Esophagus (tissue), 2 donors: ENCODE measurements at regions not wholly inside any gene's neighbourhood (a gene's known extent, or its start where the extent isn't known, plus 50 kb on each side); places are given as distances from the start of the nearest gene placed in this dataset.
"Not testable (repeated sequence)": the region's sequence is repeated elsewhere in the genome, so short reads cannot be mapped to it uniquely, and the experiment has no call there.

Experiments used
- H3K27ac ChIP-seq, 2 donors: one replicate each; pipeline ENCODE4 v1.5.1; 2013; ENCODE audit warnings: low read depth in 2 of 2, mild to moderate bottlenecking in 2 of 2, inconsistent platforms in 1 of 2, low read length in 1 of 2, moderate library complexity in 1 of 2
- H3K27me3 ChIP-seq, 2 donors: one replicate each; pipeline ENCODE4 v1.6.1; 2013; ENCODE audit warnings: low read length in 2 of 2, control low read depth in 1 of 2, mild to moderate bottlenecking in 1 of 2; ENCODE audit not compliant: insufficient read depth in 2 of 2, control insufficient read depth in 1 of 2
- H3K36me3 ChIP-seq, 2 donors: one replicate each; pipeline ENCODE4 v1.6.1; 2013; ENCODE audit warnings: low read length in 1 of 2; ENCODE audit not compliant: control insufficient read depth in 2 of 2, insufficient read depth in 2 of 2
- H3K4me1 ChIP-seq, 2 donors: one replicate each; pipeline ENCODE4 v1.6.1; 2013; ENCODE audit warnings: low read length in 1 of 2; ENCODE audit not compliant: control insufficient read depth in 2 of 2, insufficient read depth in 2 of 2
- H3K4me3 ChIP-seq, 2 donors: one replicate each; pipeline ENCODE4 v1.5.1; 2013; ENCODE audit warnings: low read length in 2 of 2, mild to moderate bottlenecking in 2 of 2, low read depth in 1 of 2, moderate library complexity in 1 of 2
- H3K9me3 ChIP-seq, 2 donors: one replicate each; pipeline ENCODE4 v1.6.1; 2013; ENCODE audit warnings: mild to moderate bottlenecking in 2 of 2, low read depth in 1 of 2, low read length in 1 of 2, moderate library complexity in 1 of 2; ENCODE audit not compliant: control insufficient read depth in 2 of 2, insufficient read depth in 1 of 2
- WGBS, 2 donors: extraction: QIAGEN DNeasy Blood & Tissue Kit; methylation state at CpG; one replicate each; pipeline ENCODE4 v1.1.7; 2013; 5-methylcytosine and 5-hydroxymethylcytosine counted together
- donor health status: healthy with polysubstance abuse.
- donor health status: Bipolar disorder and iron deficiency.

DNA sequence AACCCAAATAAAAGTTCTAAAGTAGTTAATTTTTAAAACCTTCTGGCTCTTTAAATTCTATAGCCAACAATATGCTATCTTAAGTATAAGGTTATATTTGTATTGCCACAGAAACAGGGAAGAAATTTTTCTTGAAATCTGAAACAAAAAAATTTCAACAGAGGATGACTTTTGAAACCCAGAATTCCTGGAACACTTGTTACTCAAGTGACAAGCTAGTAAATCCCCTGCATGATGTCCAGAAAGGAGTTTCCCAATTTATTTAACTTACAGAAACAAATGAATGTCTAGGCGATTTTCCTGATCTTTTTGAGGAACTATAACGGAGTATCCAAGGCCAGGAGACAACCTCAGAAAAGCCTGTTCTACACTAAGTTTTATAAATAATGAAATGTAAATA lies 69.6 kb downstream of the SLC41A2 start:
- Histone ChIP-seq H3K27me3 (no peaks in the 10 kb centered on the region), H3K9me3 (no peaks in the 10 kb centered on the region), H3K27ac (no peak overlapping the region), H3K4me1 (no peaks in the 10 kb centered on the region), H3K4me3 (no peak overlapping the region), H3K36me3 (no peaks in the 10 kb centered on the region)
- 84% methylated on average over 2 of the region's 2 CpGs for WGBS, 2 donors

- Histone ChIP-seq H3K4me1 (no peaks in the 10 kb centered on the region), H3K36me3 (no peaks in the 10 kb centered on the region), H3K9me3 (no peaks in the 10 kb centered on the region), H3K27ac (no peak overlapping the region), H3K27me3 (no peaks in the 10 kb centered on the region), H3K4me3 (no peak overlapping the region)
- 81 to 82% methylated on average over 2 of the region's 2 CpGs for WGBS, 2 donors
Measured at GRCh38 chr12:104887452-104887851, 70.6 kb downstream of the SLC41A2 start.

- H3K36me3 ChIP-seq: no peaks in the 10 kb centered on the region
- no peaks in the 10 kb centered on the region for H3K9me3 ChIP-seq
- 54 to 65% methylated on average over 3 of the region's 3 CpGs for WGBS, 2 donors
- H3K27ac ChIP-seq: no peak overlapping the region
- no peak overlapping the region for H3K4me3 ChIP-seq
- H3K27me3 ChIP-seq: no peaks in the 10 kb centered on the region
- no peaks in the 10 kb centered on the region for H3K4me1 ChIP-seq
Measured at GRCh38 chr12:104886418-104887401, 71.4 kb downstream of the SLC41A2 start.

GRCh38 chr12:104878858-104879257 lies 79.2 kb downstream of the SLC41A2 start:
- WGBS, 2 donors: 87 to 97% methylated on average over 2 of the region's 3 CpGs
- not testable (repeated sequence) for H3K9me3 ChIP-seq, H3K4me1 ChIP-seq, H3K27me3 ChIP-seq, H3K27ac ChIP-seq, H3K4me3 ChIP-seq, H3K36me3 ChIP-seq

- WGBS, 2 donors: 68 to 75% methylated on average over 3 of the region's 3 CpGs
- Histone ChIP-seq H3K36me3 (no peaks in the 10 kb centered on the region), H3K27me3 (no peaks in the 10 kb centered on the region), H3K9me3 (no peaks in the 10 kb centered on the region), H3K27ac (no peak overlapping the region), H3K4me3 (no peak overlapping the region), H3K4me1 (no peaks in the 10 kb centered on the region)
Measured at GRCh38 chr12:104877103-104877705, 80.9 kb downstream of the SLC41A2 start.

GRCh38 chr12:104873374-104873773 lies 84.7 kb downstream of the SLC41A2 start:
- Histone ChIP-seq H3K36me3 (no peaks in the 10 kb centered on the region), H3K9me3 (no peaks in the 10 kb centered on the region), H3K27ac (no peak overlapping the region), H3K27me3 (no peaks in the 10 kb centered on the region), H3K4me3 (no peak overlapping the region), H3K4me1 (no peaks in the 10 kb centered on the region)
- WGBS, 2 donors: 90 to 94% methylated on average over 2 of the region's 2 CpGs

GRCh38 chr12:104870797-104871196 lies 87.3 kb downstream of the SLC41A2 start:
- no peaks in the 10 kb centered on the region for H3K4me1 ChIP-seq
- no peaks in the 10 kb centered on the region for H3K36me3 ChIP-seq
- 79 to 84% methylated on average over 1 of the region's 1 CpG for WGBS, 2 donors
- H3K4me3 ChIP-seq: no peak overlapping the region
- no peaks in the 10 kb centered on the region for H3K9me3 ChIP-seq
- H3K27ac ChIP-seq: no peak overlapping the region
- H3K27me3 ChIP-seq: no peaks in the 10 kb centered on the region

- no peaks in the 10 kb centered on the region for H3K4me1 ChIP-seq
- no peaks in the 10 kb centered on the region for H3K27me3 ChIP-seq
- H3K36me3 ChIP-seq: no peaks in the 10 kb centered on the region
- no peaks in the 10 kb centered on the region for H3K9me3 ChIP-seq
- WGBS, 2 donors: 63 to 69% methylated on average over 2 of the region's 2 CpGs
- H3K27ac ChIP-seq: no peak overlapping the region
- H3K4me3 ChIP-seq: no peak overlapping the region
Measured at GRCh38 chr12:104866291-104866690, 91.8 kb downstream of the SLC41A2 start.

DNA sequence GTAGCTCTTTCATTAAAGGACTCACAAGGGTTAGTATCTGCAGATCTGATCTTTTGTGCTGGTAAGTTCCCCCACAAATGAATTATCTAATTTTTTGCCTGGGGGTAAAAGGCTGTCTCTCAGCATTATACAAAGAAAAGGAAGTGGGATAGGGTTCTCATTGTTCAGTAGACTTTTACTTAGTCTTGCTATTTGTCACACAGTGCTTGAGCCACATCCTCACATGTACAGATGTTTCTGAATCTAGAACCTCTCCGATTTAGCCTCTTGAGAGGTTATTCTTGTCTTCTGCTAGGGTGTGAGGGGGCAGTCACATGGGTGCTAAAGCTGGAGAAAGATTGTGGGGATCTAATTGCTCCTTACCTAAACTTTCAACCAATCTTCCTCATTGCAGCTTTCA lies 93.0 kb downstream of the SLC41A2 start:
- no peaks in the 10 kb centered on the region for H3K36me3 ChIP-seq
- 71 to 79% methylated on average over 1 of the region's 1 CpG for WGBS, 2 donors
- H3K27me3 ChIP-seq: no peaks in the 10 kb centered on the region
- H3K4me3 ChIP-seq: no peak overlapping the region
- no peaks in the 10 kb centered on the region for H3K9me3 ChIP-seq
- no peaks in the 10 kb centered on the region for H3K4me1 ChIP-seq
- H3K27ac ChIP-seq: no peak overlapping the region

DNA sequence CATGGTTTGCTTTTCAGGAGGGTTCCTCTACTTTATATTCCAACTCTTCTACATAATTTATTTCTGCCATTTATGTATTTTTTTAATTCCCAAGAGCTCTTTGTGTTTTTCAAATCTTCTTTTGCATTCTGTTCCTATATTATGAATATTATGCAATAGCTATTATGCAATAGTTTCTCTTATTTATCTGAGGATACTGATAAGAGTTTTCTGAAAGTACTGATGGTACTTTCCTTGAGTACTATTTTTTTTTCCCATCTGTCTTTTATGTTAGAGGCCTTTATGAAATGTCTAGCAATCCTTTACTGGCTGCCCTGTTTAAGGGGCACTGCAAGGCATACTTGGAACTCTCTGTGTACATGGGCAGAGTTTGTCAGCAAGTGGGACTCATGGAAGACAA lies 93.4 kb downstream of the SLC41A2 start:
- no peaks in the 10 kb centered on the region for H3K36me3 ChIP-seq
- H3K4me3 ChIP-seq: no peak overlapping the region
- no peaks in the 10 kb centered on the region for H3K9me3 ChIP-seq
- H3K4me1 ChIP-seq: no peaks in the 10 kb centered on the region
- H3K27ac ChIP-seq: no peak overlapping the region
- no peaks in the 10 kb centered on the region for H3K27me3 ChIP-seq
